Limb (tissue), 2 donors: ENCODE measurements at regions not wholly inside any gene's neighbourhood (a gene's known extent, or its start where the extent isn't known, plus 50 kb on each side); places are given as distances from the start of the nearest gene placed in this dataset.
A peak's percentile ranks its signal among the peaks of the same experiment; 100 is the strongest.
"Not testable (repeated sequence)": the region's sequence is repeated elsewhere in the genome, so short reads cannot be mapped to it uniquely, and the experiment has no call there.

ENCODE experiments used
- DNase-seq, 2 donors: peaks; one replicate each; pipeline ENCODE4 v3.0.0-alpha.2; 2016; ENCODE audit errors: extremely low spot score in 2 of 2

DNA sequence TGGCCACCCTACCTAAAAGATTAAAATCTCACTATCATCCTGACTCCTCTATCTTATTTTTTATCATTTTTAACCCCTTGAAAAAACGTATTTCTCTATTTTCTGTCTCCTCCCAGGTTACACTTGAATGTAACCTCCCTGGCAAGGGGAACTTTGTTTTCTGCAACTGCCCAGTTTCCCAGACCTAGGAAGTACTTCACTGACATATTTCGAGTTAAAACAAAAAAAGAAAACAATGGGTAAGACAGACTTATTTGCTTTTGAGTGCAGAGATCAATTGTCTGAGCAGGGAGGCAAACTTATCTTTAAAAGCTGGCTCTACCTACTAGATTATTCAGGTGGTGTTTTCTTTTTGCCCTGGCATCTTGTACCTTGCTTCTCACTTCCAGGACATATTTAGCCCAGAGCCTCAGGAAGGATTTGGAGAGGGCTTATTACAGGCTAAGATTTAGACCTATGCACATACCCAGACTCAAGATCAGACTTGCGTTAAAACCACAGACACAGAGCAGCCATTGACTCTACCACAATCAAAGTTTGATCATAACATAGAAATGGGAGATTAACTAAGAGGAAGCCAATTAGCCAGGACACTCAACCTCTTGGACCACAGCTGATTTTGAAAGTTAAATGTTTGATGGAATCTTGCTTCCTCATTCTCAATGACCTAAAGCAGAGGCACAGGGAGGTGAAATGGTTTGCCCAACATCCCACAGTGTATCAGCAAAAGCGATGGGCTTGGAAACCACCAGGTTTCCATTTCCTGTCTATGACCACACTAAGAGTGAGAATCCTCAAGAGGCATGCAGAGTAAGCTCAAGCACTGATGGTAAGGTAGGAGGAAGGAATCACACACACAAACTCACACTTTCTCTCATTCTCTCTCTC is 169.5 kb upstream of the THBS1 start:
- no peak for DNase-seq

- DNase-seq: no peak
Measured at GRCh38 chr15:39413558-39413957, 167.3 kb upstream of the THBS1 start.

DNA sequence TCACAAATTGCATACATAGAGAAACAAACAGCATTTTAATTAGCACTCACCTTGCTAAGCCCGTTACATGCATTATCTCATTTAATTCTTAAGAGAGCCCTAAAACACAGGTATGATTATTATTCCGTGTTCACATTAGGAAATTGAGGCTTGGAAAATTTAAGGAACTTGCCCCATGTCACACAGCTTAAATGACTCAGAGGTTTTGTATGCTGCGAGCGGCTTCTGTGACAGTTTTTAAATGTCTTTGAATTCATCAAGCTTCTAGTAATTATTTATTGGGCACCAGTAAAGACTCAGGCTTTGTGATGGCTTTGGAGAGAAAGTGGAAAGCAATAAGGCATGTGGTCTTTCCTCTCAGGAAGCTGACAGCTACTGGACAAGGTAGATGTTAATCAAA is 166.7 kb upstream of the THBS1 start:
- no peak for DNase-seq

DNA sequence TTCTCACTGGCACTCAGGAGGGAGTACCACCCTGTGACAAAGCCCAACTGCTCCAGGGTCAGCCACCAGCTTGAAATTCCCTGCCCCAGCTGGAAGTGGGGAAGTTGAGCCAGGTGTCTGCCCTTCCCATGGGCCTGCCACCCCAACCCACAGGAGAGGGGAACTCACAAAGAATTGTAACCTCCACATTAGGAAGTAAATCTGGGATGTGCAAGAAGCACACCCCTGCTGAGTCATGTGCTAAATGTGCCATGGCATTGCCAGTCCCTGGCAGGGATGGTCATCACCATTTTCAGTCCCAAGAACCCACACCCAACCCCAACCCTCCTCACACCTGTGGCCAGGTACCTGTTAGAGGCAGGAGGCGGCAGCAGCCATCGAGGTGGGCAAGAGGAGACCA is 165.2 kb upstream of the THBS1 start:
- DNase-seq: no peak

GRCh38 chr15:39416258-39416657 is 164.6 kb upstream of the THBS1 start:
- no peak for DNase-seq

DNA sequence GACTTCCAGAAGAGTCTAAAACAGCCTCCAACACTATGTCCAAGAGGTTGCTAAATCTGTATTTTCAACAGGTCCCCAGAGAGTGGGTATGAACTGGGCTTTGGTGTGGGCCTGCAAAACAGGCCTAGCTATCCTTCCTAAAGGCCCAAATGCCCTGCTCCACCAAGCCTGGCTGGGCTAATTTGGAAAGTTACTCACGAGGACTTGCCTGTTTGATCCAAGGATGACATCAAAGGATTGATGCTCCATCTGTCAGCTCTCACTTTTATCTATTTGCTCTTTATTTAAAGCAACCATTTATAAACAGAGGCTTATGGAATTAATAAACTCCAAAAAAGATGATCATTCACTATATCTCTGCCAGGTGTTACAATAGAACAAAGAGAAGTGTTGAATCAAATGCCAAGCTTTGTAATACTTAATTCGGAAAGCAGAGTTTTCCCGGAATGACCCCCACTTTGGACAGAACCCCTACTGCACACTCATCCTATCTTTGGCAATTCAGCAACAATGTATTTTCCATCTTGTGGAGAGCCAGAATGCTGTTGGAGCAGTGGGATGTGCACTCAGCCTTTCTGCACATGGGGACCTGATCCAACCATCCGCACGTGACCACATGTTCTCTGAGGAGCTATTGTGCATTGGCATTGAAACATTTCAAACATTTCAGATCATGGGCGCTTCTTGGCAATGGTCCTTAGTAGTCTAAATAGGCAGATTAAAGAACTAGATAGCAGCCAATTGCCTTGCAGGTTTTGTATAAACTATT is 163.3 kb upstream of the THBS1 start:
- DNase-seq: no peak

DNA sequence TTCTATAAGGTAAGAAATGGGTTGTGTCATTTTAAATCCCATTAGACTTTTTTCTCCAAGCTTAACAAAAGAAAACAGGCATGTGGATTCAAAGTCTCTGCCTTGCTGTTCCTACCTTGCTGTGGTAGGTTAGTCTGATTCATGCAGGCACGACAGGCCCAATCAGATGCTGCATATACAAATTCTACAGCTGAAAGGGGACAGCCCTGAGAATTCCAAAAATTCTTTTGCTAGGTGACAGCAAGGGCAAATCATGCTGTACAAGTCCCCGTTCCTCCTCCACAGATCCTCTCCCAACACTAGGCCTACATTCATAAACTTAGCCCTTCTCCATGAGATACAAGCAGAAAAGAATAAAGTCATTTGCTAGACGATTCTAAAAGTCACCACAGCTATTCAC is 161.2 kb upstream of the THBS1 start:
- no peak for DNase-seq

DNA sequence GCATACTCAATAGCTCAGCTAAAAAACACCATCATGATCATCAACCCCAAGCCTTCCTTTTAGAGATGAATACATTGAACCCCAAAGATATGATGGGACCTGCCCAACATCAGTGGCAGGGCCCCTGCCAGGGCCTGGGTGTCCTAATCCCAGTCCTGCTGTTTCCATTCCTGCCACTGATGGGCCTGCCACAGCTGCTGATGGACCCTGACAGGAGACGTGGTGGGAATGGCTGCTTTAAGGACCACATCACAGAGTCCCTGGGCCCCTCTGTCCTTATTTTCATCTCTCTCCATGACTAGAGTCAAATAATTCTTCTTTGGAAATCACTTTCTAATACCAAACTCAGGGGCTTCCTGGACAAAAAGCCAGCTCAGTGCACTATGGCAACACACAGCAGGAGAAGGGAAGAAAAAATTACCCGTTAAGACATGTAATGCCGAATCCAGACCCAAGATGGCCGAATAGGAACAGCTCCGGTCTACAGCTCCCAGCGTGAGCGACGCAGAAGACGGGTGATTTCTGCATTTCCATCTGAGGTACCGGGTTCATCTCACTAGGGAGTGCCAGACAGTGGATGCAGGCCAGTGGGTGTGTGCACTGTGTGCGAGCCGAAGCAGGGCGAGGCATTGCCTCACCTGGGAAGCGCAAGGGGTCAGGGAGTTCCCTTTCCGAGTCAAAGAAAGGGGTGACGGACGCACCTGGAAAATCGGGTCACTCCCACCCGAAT is 160.6 kb upstream of the THBS1 start:
- not testable (repeated sequence) for DNase-seq

- not testable (repeated sequence) for DNase-seq
Measured at GRCh38 chr15:39420853-39421192, 160.1 kb upstream of the THBS1 start.

- DNase-seq: peak; percentile 56 to 84
Measured at GRCh38 chr15:39426552-39427532, 154.0 kb upstream of the THBS1 start.

DNA sequence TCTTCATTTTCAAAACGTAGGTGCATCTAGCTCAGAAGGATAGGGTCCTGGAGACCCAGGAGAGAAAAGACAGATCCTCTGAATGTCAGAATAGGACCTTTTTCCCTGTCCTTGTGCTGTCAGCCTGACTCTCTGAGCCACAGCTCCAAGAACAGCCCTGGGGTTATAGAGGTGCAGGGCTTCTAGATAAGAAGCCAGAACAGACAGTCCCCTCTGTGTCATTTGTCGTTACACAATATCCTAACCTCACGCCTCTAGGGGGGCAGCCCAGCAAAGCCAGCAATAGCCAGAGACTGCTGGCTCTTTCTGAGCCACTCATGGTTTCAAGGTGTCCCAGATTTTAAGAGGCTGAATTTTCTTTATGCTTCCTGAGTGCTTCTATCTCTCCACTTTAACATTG is 153.2 kb upstream of the THBS1 start:
- no peak for DNase-seq

DNA sequence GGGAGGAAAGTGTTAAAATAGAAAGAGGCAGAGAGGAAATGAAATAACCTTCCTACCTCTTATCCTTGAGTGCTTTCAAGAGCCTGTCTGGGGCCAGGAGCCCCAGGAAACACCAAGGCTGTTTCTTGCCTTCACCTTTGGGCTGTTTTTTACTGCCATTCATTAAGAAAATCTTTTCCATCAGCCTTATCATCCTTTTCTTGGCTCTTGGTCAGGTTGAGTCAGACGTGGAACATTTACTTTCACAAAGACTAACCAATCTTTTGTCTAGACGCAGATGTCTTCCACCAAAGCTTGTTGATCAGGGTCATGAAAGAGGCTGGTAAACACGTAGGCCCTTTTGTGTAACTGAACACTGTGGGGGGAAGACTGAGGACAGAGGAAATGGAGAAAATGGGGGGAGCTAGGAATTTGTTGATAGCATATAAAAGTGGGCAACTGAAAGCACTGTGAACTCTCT is 151.0 kb upstream of the THBS1 start:
- no peak for DNase-seq

DNA sequence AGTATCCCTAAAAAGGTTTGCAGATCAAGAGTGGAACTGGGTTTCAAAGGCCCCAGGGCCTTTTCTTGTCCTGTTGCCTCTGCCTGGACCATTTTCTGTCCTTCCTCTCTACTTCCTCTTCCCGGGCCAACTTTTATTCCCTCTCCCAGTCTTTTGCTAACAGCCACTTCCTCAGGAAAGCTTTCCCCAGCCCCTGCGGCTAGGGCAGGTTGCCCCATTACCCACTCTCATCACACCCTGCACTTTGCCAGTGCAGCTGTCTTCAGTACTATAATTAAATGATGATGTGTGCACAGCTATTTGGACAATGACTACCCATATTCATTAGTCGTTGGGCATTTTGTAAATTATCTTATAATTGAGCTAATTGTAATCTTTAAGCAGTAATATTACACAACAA is 150.5 kb upstream of the THBS1 start:
- no peak for DNase-seq

- DNase-seq: no peak
Measured at GRCh38 chr15:39431376-39431775, 149.5 kb upstream of the THBS1 start.

- DNase-seq: no peak
Measured at GRCh38 chr15:39432026-39432425, 148.9 kb upstream of the THBS1 start.

DNA sequence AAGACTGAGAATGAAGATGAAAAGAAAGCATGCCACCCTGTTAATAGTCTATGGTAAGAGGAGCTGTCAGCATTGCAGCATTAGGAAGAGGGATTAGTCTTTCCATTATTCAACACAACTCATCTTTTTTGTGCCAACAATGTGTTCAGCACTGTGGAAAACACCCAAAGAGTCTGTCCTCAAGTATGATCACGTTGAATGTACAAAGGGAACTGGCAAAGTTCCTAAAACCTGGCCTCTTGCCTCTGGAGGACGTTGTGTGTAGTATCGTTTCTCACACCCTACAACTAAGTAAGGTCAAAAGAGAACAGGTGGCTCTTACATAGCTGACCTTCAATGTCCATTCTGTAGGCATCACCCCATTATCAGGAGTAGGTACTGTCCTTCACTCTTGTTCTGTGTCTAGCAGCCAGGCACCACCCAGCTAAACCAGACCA is 147.9 kb upstream of the THBS1 start:
- no peak for DNase-seq

DNA sequence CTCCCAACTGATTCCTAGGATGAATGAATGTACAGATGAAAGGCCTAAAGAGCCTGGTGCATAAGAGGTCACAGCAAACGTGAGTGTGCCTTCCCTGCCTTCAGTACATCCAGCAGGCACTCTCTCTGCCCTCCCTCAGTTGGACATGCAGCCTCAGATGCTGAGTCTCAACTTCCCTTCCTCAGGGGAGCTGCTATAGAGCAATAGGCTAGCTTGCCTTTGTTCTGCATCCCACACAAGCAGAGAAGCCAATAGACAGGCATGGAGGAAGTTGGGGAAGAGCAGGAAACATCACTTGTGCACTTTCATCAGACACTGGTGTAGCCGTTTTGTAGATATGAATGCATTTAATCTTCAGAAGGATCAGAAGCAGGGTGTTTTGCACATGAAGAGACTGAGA is 147.5 kb upstream of the THBS1 start:
- DNase-seq: no peak

- no peak for DNase-seq
Measured at GRCh38 chr15:39434163-39434562, 146.7 kb upstream of the THBS1 start.

GRCh38 chr15:39434751-39435238 is 146.1 kb upstream of the THBS1 start:
- DNase-seq: no peak

GRCh38 chr15:39435244-39435643 is 145.6 kb upstream of the THBS1 start:
- no peak for DNase-seq

GRCh38 chr15:39438260-39438659 is 142.6 kb upstream of the THBS1 start:
- no peak for DNase-seq
